PC-9 (cell line): ENCODE measurements at regions not wholly inside any gene's neighbourhood (a gene's known extent, or its start where the extent isn't known, plus 50 kb on each side); places are given as distances from the start of the nearest gene placed in this dataset.

Experiments used
- EZH2 ChIP-seq: fragments of 200-600 bp; sonication (generic); IDR thresholded peaks from 2 replicates; pipeline ENCODE4 v1.8.0; 2017; ENCODE audit warnings: antibody characterized with exemption, low read depth
- TF ChIP-seq, protein P1 (sequence below): fragments of 200-600 bp; sonication (generic); conservative IDR thresholded peaks from 2 replicates; pipeline ENCODE4 v1.6.1; 2017; ENCODE audit warnings: mixed run types, antibody characterized with exemption, mild to moderate bottlenecking, moderate library complexity

- TF ChIP-seq, protein P1, sequence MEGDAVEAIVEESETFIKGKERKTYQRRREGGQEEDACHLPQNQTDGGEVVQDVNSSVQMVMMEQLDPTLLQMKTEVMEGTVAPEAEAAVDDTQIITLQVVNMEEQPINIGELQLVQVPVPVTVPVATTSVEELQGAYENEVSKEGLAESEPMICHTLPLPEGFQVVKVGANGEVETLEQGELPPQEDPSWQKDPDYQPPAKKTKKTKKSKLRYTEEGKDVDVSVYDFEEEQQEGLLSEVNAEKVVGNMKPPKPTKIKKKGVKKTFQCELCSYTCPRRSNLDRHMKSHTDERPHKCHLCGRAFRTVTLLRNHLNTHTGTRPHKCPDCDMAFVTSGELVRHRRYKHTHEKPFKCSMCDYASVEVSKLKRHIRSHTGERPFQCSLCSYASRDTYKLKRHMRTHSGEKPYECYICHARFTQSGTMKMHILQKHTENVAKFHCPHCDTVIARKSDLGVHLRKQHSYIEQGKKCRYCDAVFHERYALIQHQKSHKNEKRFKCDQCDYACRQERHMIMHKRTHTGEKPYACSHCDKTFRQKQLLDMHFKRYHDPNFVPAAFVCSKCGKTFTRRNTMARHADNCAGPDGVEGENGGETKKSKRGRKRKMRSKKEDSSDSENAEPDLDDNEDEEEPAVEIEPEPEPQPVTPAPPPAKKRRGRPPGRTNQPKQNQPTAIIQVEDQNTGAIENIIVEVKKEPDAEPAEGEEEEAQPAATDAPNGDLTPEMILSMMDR: no peak
- TF ChIP-seq EZH2: no peak
Measured at GRCh38 chr3:152756807-152757206, 78.1 kb upstream of the P2RY1 start.
